Brain microvascular endothelial cell (primary cell): ENCODE measurements at regions not wholly inside any gene's neighbourhood (a gene's known extent, or its start where the extent isn't known, plus 50 kb on each side); places are given as distances from the start of the nearest gene placed in this dataset.

Experiments
- DNase-seq: peaks from one replicate; pipeline ENCODE4 v3.0.0-alpha.2; 2020
- H3K27ac ChIP-seq: fragments of 250-450 bp; sonication (Bioruptor Pico); 2 replicates; pipeline ENCODE4 v1.5.1; 2020; ENCODE audit warnings: mild to moderate bottlenecking, moderate library complexity
- H3K27me3 ChIP-seq: fragments of 250-450 bp; sonication (Bioruptor Pico); replicated peaks from 2 replicates; pipeline ENCODE4 v1.5.1; 2020; ENCODE audit warnings: mild to moderate bottlenecking
- H3K36me3 ChIP-seq: fragments of 250-450 bp; sonication (Bioruptor Pico); replicated peaks from 2 replicates; pipeline ENCODE4 v1.5.1; 2020; ENCODE audit warnings: mild to moderate bottlenecking
- H3K4me3 ChIP-seq: 2 replicates; pipeline ENCODE4 v1.5.1; 2011; ENCODE audit warnings: low read depth, mild to moderate bottlenecking, control low read depth, low read length, moderate library complexity
- in situ Hi-C: cut with HindIII; loops from 2 replicates; pipeline ENCODE4 v1.10.0; 2017; ENCODE audit warnings: low sequenced_read_pairs, low pct_ligation_motif_present
- TF ChIP-seq, protein P1 (sequence below): IDR thresholded peaks from 2 replicates; pipeline ENCODE4 v1.5.1; 2011; ENCODE audit warnings: low read depth, mild to moderate bottlenecking, moderate library complexity, low read length, control low read depth, inconsistent platforms; ENCODE audit errors: missing control alignments

DNA sequence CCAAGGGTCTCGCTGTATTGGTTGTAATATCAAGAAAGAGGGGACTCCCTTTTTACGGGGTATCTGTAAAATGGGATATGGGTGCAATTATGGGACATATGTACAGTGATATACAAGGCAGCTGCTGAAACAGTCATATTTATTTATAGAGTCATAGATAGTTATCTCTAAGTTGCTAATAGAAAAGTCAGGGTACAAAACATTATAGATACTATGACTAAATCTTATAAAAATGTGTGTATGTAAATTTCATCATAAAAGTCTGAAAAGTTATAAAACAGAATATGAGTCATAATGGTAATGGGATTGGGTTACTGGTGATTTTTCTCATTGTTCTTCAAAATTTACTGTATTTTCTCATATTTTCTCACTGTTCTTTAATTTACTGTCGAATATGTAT, 344.9 kb upstream of the SLCO3A1 start:
- no peaks in the 10 kb centered on the region for H3K27me3 ChIP-seq
- TF ChIP-seq, protein P1, sequence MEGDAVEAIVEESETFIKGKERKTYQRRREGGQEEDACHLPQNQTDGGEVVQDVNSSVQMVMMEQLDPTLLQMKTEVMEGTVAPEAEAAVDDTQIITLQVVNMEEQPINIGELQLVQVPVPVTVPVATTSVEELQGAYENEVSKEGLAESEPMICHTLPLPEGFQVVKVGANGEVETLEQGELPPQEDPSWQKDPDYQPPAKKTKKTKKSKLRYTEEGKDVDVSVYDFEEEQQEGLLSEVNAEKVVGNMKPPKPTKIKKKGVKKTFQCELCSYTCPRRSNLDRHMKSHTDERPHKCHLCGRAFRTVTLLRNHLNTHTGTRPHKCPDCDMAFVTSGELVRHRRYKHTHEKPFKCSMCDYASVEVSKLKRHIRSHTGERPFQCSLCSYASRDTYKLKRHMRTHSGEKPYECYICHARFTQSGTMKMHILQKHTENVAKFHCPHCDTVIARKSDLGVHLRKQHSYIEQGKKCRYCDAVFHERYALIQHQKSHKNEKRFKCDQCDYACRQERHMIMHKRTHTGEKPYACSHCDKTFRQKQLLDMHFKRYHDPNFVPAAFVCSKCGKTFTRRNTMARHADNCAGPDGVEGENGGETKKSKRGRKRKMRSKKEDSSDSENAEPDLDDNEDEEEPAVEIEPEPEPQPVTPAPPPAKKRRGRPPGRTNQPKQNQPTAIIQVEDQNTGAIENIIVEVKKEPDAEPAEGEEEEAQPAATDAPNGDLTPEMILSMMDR = no peak
- no peak for DNase-seq
- H3K36me3 ChIP-seq = no peaks in the 10 kb centered on the region
- H3K4me3 ChIP-seq = no peak overlapping the region
- in situ Hi-C loops = no loop called here
- no peak overlapping the region for H3K27ac ChIP-seq

DNA sequence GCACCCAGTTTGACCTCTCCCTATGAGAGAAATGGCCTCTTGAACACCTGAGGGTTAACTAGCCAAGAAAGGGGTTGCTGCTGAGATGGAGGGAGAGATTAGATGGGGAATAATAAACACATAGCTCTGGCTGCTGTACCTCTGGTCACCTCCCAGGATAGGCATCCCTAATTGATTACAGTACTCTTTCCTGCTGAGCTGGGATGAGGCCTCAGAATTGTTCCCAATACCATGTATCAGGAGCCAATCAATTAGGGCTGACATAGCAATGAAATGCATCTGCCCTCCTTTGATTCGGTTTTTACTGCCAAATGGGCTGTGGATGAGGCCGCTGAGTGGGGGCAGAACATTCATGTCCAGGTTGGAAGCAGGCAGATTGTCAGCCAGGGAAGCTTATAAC, 339.4 kb upstream of the SLCO3A1 start:
- in situ Hi-C loops = no loop called here
- H3K27ac ChIP-seq = no peak overlapping the region
- no peaks in the 10 kb centered on the region for H3K36me3 ChIP-seq
- no peak for DNase-seq
- H3K4me3 ChIP-seq = no peak overlapping the region
- no peaks in the 10 kb centered on the region for H3K27me3 ChIP-seq
- TF ChIP-seq, protein P1 = no peak

DNA sequence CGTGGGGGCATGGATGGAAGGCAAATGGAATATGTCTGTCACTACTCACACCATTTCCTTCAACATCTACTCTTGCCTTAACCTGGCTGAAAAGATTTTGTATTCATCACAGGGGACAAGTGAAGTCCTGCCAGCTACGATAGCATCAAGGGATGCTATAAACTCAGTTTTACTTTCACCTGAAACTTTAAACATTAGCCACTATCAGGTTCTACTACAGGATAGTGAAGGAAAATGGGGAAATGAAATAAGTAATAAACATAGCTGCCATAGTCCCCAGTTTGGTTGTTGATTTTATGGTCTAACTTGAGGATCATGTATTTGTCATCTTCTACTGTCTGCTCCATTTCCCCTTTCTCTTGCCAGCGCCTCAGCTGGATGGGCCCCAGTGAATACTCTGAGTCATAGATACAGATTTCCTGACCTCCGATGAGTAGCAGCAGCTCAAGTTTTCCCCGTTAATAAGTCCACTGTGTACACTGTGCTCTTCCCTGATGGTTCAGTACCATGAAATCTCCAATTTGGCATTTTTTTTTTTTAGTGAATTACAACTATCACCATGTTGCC, 338.2 kb upstream of the SLCO3A1 start:
- no peaks in the 10 kb centered on the region for H3K27me3 ChIP-seq
- no peaks in the 10 kb centered on the region for H3K36me3 ChIP-seq
- DNase-seq = peak; percentile 72
- TF ChIP-seq, protein P1 = no peak
- H3K27ac ChIP-seq = peak overlapping the region; percentile 74
- in situ Hi-C loops = no loop called here
- H3K4me3 ChIP-seq = no peak overlapping the region

DNA sequence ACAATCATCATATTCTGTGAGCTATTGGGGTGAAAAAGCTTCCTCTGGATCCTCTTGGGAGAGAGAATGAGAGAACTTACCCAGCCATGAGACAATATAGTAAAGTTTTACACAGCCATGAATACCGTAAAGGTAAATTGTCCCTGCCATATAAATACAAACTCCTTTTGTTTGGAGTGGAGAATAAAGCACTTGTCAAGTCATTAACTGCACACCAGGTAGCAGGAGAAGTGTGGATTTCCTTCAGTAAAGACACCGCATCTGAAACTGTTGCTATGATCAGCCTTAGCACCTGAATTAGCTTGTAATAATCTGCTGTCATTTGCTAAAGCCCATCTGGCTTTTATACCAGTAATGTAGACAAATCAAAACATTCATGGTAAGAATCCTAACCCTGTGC, 336.6 kb upstream of the SLCO3A1 start:
- Histone ChIP-seq H3K36me3 (no peaks in the 10 kb centered on the region), H3K4me3 (no peak overlapping the region), H3K27me3 (no peaks in the 10 kb centered on the region), H3K27ac (no peak overlapping the region)
- TF ChIP-seq, protein P1 = no peak
- in situ Hi-C loops = no loop called here
- no peak for DNase-seq

DNA sequence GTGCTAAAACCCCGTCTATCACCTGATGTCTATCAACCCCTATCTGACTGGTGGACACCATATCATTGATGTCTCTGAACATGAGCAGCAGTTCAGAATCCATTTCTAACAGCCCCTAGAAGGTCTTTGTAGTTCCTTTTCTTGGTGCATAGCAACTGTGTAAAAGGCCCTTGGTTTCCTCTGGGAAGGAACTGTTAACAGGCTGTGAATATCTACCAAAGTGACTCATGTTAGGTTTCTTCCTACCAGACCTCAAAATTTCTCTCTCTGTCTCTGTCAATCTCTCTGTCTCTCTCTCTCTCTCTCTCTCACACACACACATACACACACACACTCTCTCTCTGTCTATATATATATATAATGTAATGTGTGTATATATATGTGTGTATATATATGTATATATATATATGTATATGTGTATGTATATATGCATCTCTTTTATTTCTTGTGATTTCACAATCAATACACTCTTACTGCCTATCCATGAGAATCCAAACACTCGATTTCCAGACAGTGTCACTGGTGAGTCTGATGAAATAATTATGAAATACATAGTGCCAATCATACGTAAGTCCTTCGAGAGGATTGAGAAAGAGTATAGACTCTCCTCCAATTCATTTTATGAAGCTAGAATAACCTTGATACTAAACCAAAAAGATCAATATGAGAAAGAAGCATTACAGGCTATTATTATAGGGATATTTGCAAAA, 335.9 kb upstream of the SLCO3A1 start:
- TF ChIP-seq, protein P1 = no peak
- in situ Hi-C loops = no loop called here
- H3K27ac ChIP-seq = peak overlapping the region; percentile 36
- peak; percentile 24 for DNase-seq
- no peaks in the 10 kb centered on the region for H3K36me3 ChIP-seq
- no peak overlapping the region for H3K4me3 ChIP-seq
- H3K27me3 ChIP-seq = no peaks in the 10 kb centered on the region
